A673 (cell line): ENCODE measurements at regions not wholly inside any gene's neighbourhood (a gene's known extent, or its start where the extent isn't known, plus 50 kb on each side); places are given as distances from the start of the nearest gene placed in this dataset.

Experiments used
- CTCF ChIP-seq: fragments of 300-800, 200-600 bp; sonication (generic); conservative IDR thresholded peaks from 2 replicates; pipeline ENCODE4 v1.5.1; 2017; ENCODE audit warnings: low read depth, mild to moderate bottlenecking, antibody characterized with exemption, low read length, moderate library complexity, mixed read lengths
- EZH2 ChIP-seq: fragments of 200-600 bp; sonication (generic); IDR thresholded peaks from 2 replicates; pipeline ENCODE4 v1.6.1; 2017; ENCODE audit warnings: borderline replicate concordance, low read depth, mild to moderate bottlenecking, mixed read lengths, antibody characterized with exemption, low read length; ENCODE audit not compliant: poor library complexity, severe bottlenecking

GRCh38 chrX:66098162-66098561, 58.3 kb upstream of the VSIG4 start:
- TF ChIP-seq CTCF (no peak), EZH2 (no peak)
